CD14-positive monocyte (primary cell): ENCODE measurements at regions not wholly inside any gene's neighbourhood (a gene's known extent, or its start where the extent isn't known, plus 50 kb on each side); places are given as distances from the start of the nearest gene placed in this dataset.

Source experiments
- DNase-seq, 3 donors: peaks; one replicate each; pipeline ENCODE4 v3.0.0-alpha.2; 2011 to 2022
- H2AFZ ChIP-seq: 2 replicates; pipeline ENCODE4 v1.6.0; 2012; ENCODE audit warnings: mild to moderate bottlenecking, low read depth, low read length, inconsistent platforms; ENCODE audit not compliant: insufficient read depth, poor library complexity, severe bottlenecking
- H3K27ac ChIP-seq, 2 donors: 1 replicate in 1 of 2; 2 replicates in 1 of 2; pipeline ENCODE4 v1.5.1; 2012 to 2013; ENCODE audit warnings: low read length in 2 of 2, control low read depth in 1 of 2, inconsistent platforms in 1 of 2, low read depth in 1 of 2, mild to moderate bottlenecking in 1 of 2
- H3K27me3 ChIP-seq, 2 donors: one replicate each; pipeline versions ENCODE4 v1.6.0 to v1.6.1; 2011 to 2013; ENCODE audit warnings: low read length in 2 of 2; ENCODE audit not compliant: control insufficient read depth in 2 of 2, insufficient read depth in 2 of 2
- H3K36me3 ChIP-seq, 2 donors: replicated peaks in 1 of 2; 1 replicate in 1 of 2; 2 replicates in 1 of 2; pipeline versions ENCODE4 v1.5.1 to v1.6.1; 2012 to 2013; ENCODE audit warnings: low read length in 2 of 2, control low read depth in 1 of 2, inconsistent platforms in 1 of 2, mild to moderate bottlenecking in 1 of 2; ENCODE audit not compliant: insufficient read depth in 2 of 2, control insufficient read depth in 1 of 2
- H3K4me1 ChIP-seq, 2 donors: 1 replicate in 1 of 2; 2 replicates in 1 of 2; pipeline versions ENCODE4 v1.5.1 to v1.6.1; 2012 to 2013; ENCODE audit warnings: low read length in 2 of 2, control low read depth in 1 of 2, inconsistent platforms in 1 of 2, mild to moderate bottlenecking in 1 of 2, moderate library complexity in 1 of 2; ENCODE audit not compliant: insufficient read depth in 2 of 2, control insufficient read depth in 1 of 2
- H3K4me2 ChIP-seq: replicated peaks from 2 replicates; pipeline ENCODE3; 2012; ENCODE audit warnings: low read length, moderate library complexity, mild to moderate bottlenecking; ENCODE audit not compliant: poor library complexity, severe bottlenecking; ENCODE audit errors: extremely low read depth
- H3K4me3 ChIP-seq, 3 experiments: fragments of 200-600 bp in 1 of 3; sonication (generic) in 1 of 3; replicated peaks in 1 of 3; 1 replicate in 2 of 3; 2 replicates in 1 of 3; pipeline ENCODE4 v1.5.1; 2011 to 2013; ENCODE audit warnings: low read length in 3 of 3, mild to moderate bottlenecking in 3 of 3, control low read depth in 2 of 3, low read depth in 2 of 3, inconsistent platforms in 1 of 3, moderate library complexity in 1 of 3
- H3K79me2 ChIP-seq: 2 replicates; pipeline ENCODE4 v1.6.0; 2012; ENCODE audit warnings: mild to moderate bottlenecking, control low read depth, inconsistent platforms, low read length, moderate library complexity; ENCODE audit not compliant: insufficient read depth
- H3K9ac ChIP-seq: 2 replicates; pipeline ENCODE4 v1.6.0; 2017; ENCODE audit warnings: low read length, mild to moderate bottlenecking; ENCODE audit not compliant: insufficient read depth, poor library complexity, severe bottlenecking
- H3K9me3 ChIP-seq, 2 donors: replicated peaks in 1 of 2; 1 replicate in 1 of 2; 2 replicates in 1 of 2; pipeline versions ENCODE4 v1.5.1 to v1.6.1; 2012 to 2013; ENCODE audit warnings: low read length in 2 of 2, control low read depth in 1 of 2; ENCODE audit not compliant: control insufficient read depth in 1 of 2, insufficient read depth in 1 of 2
- H4K20me1 ChIP-seq: 2 replicates; pipeline ENCODE4 v1.6.0; 2012; ENCODE audit warnings: mild to moderate bottlenecking, low read length, control low read depth, moderate library complexity; ENCODE audit not compliant: insufficient read depth
- H3K27ac Mint-ChIP-seq, 7 donors: one replicate each; pipeline ENCODE4 v1.8.0; 2020; ENCODE audit warnings: mild to moderate bottlenecking in 7 of 7, mixed read lengths in 7 of 7, moderate library complexity in 6 of 7, inconsistent platforms in 2 of 7
- H3K27me3 Mint-ChIP-seq, 3 donors: one replicate each; pipeline ENCODE4 v1.8.0; 2021 to 2022; ENCODE audit warnings: low read depth in 3 of 3, mild to moderate bottlenecking in 3 of 3, mixed read lengths in 3 of 3, moderate library complexity in 3 of 3, inconsistent platforms in 1 of 3
- H3K36me3 Mint-ChIP-seq, 2 donors: one replicate each; pipeline ENCODE4 v1.8.0; 2020; ENCODE audit warnings: mixed read lengths in 2 of 2, inconsistent platforms in 1 of 2, mild to moderate bottlenecking in 1 of 2
- H3K4me1 Mint-ChIP-seq: one replicate; pipeline ENCODE4 v1.8.0; 2020; ENCODE audit warnings: mild to moderate bottlenecking, mixed read lengths
- H3K4me3 Mint-ChIP-seq, 2 donors: one replicate each; pipeline ENCODE4 v1.8.0; 2020; ENCODE audit warnings: mild to moderate bottlenecking in 2 of 2, mixed read lengths in 2 of 2, moderate library complexity in 1 of 2
- H3K9me3 Mint-ChIP-seq, 7 donors: one replicate each; pipeline ENCODE4 v1.8.0; 2020 to 2022; ENCODE audit warnings: mixed read lengths in 7 of 7, mild to moderate bottlenecking in 6 of 7, moderate library complexity in 6 of 7, inconsistent platforms in 2 of 7
- CTCF ChIP-seq: fragments of 200-600 bp; IDR thresholded peaks from one replicate; pipeline ENCODE4 v1.8.0; 2022; ENCODE audit warnings: antibody characterized with exemption, mild to moderate bottlenecking
- WGBS: methylation state at CpG from one replicate; pipeline ENCODE4 v1.1.5; 2013; ENCODE audit warnings: missing lambda C conversion rate; ENCODE audit not compliant: insufficient coverage; 5-methylcytosine and 5-hydroxymethylcytosine counted together
- intact Hi-C, 2 donors: fragments of 100-400 bp; cut with micrococcal nuclease; formaldehyde crosslinking; loops; one replicate each; pipeline versions ENCODE4 v1.15.0 to v1.15.1; 2023

DNA sequence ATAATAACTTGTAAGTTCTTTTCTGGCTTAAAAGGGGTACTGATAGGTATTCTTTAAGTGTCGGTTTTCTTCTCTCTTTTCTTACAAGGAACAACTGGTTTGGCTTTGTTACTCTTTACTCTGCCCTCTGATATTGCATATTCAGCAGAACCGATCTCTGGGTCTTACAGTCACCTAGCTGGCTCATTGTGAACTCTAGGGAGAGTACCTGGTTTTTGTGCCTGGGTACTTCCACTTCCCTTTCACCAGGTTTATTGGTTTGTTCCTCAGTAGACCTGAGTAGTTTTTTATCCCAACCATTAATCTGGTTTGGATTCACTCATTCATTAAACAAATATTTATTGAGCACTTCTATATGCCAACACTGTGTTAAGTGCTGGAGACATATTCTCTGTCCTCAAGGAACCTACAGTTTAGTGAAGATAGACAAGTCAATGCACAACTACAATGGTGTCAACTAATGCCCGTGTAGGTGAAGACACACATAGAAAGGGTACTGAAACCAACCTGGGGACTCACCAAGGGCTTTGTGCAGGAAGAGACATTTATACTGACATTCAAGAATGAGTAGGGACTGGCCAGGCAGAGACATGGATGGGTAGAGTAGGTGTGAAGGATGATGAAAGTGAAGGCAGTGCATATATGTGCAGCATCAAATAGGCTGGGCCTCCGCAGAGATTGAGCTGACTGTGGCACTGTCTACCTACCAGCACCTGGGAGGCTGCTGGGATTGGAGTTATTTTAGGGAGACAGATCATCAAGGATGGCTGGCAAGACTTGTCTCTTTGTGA lies 348.8 kb upstream of the C11orf87 start:
- intact Hi-C loops: no loop called here
- Mint-ChIP-seq H3K27ac (no peak overlapping the region), H3K4me1 (no peaks in the 10 kb centered on the region), H3K4me3 (no peak overlapping the region), H3K9me3 (peaks cover 0 to 10% (median 5%) of the 10 kb centered on the region in 7 donors), H3K36me3 (no peaks in the 10 kb centered on the region), H3K27me3 (peaks cover 1 to 2% (median 2%) of the 10 kb centered on the region in 3 donors)
- H2AFZ ChIP-seq: no peak overlapping the region
- H3K27ac ChIP-seq: no peak overlapping the region
- TF ChIP-seq CTCF: no peak
- no peaks in the 10 kb centered on the region for H3K79me2 ChIP-seq
- peaks cover 0 to 6% of the 10 kb centered on the region in 2 donors for H3K9me3 ChIP-seq
- H3K4me1 ChIP-seq: no peaks in the 10 kb centered on the region
- no peak overlapping the region for H3K4me2 ChIP-seq
- no peaks in the 10 kb centered on the region for H4K20me1 ChIP-seq
- H3K36me3 ChIP-seq: no peaks in the 10 kb centered on the region
- H3K4me3 ChIP-seq: no peak overlapping the region
- WGBS: 100% methylated on average over 1 of the region's 4 CpGs
- DNase-seq: no peak
- H3K27me3 ChIP-seq: no peaks in the 10 kb centered on the region
- H3K9ac ChIP-seq: no peak overlapping the region

- no peak overlapping the region for H3K4me2 ChIP-seq
- no peaks in the 10 kb centered on the region for H3K4me1 ChIP-seq
- H3K27me3 ChIP-seq: no peaks in the 10 kb centered on the region
- H3K79me2 ChIP-seq: no peaks in the 10 kb centered on the region
- H4K20me1 ChIP-seq: no peaks in the 10 kb centered on the region
- intact Hi-C loops: no loop called here
- Mint-ChIP-seq H3K4me1 (no peaks in the 10 kb centered on the region), H3K9me3 (peaks cover 0 to 9% (median 3%) of the 10 kb centered on the region in 7 donors), H3K27me3 (peaks cover 0 to 2% (median 0%) of the 10 kb centered on the region in 3 donors), H3K27ac (no peak overlapping the region), H3K36me3 (no peaks in the 10 kb centered on the region), H3K4me3 (no peak overlapping the region)
- no peak for TF ChIP-seq CTCF
- no peak overlapping the region for H2AFZ ChIP-seq
- no peak overlapping the region for H3K27ac ChIP-seq
- no peak overlapping the region for H3K4me3 ChIP-seq
- no peak overlapping the region for H3K9ac ChIP-seq
- no peaks in the 10 kb centered on the region for H3K9me3 ChIP-seq
- DNase-seq: no peak
- WGBS: 100% methylated on average over 1 of the region's 2 CpGs
- no peaks in the 10 kb centered on the region for H3K36me3 ChIP-seq
These were observed 346.0 kb upstream of the C11orf87 start for GRCh38 chr11:109075976-109076375.
